HG02759 (cell line): ENCODE measurements at regions not wholly inside any gene's neighbourhood (a gene's known extent, or its start where the extent isn't known, plus 50 kb on each side); places are given as distances from the start of the nearest gene placed in this dataset.

Source experiments
- ATAC-seq: cut with Tn5 transposase; IDR thresholded peaks from one replicate; pipeline ENCODE4 v1.9.1; 2021; ENCODE audit warnings: mild to moderate bottlenecking, moderate library complexity; ENCODE audit not compliant: unreplicated experiment

GRCh38 chr12:106001837-106002218 lies 136.9 kb downstream of the NUAK1 start:
- no peak for ATAC-seq

DNA sequence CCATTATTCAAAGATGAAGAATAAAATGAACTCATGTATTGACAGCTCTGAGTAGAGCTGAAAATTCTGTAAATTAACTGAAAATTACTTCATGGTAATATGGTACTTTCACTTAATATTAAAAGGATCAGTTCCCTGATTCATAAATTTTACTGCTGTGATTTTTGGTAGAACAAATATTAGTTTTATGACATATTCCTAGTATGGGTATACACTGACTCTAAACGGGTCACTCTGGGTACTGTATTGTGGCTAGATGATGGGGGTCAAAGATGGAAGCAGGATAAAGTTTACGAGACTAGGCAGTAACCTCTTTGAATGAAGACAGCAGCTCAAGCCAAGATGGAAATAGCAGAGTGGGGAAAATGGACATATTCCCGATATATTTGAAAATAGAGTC lies 135.5 kb downstream of the NUAK1 start:
- no peak for ATAC-seq

- ATAC-seq: no peak
Observed at GRCh38 chr12:106004289-106004688, 134.5 kb downstream of the NUAK1 start.

GRCh38 chr12:106006382-106006781 lies 132.4 kb downstream of the NUAK1 start:
- no peak for ATAC-seq

- ATAC-seq: no peak
Observed at GRCh38 chr12:106006940-106007339, 131.8 kb downstream of the NUAK1 start.

GRCh38 chr12:106010741-106011140 lies 128.0 kb downstream of the NUAK1 start:
- no peak for ATAC-seq
